ENCODE measurements at regions not wholly inside any gene's neighbourhood (a gene's known extent, or its start where the extent isn't known, plus 50 kb on each side); places are given as distances from the start of the nearest gene placed in this dataset.
"Not testable (repeated sequence)": the region's sequence is repeated elsewhere in the genome, so short reads cannot be mapped to it uniquely, and the experiment has no call there.

GRCh38 chr14:49946320-49947141 lies 53.6 kb downstream of the ARF6 start:
- DNase-seq (ENCODE audit: low read depth in 4 of 4, low spot score in 3 of 4): no peak

GRCh38 chr14:49947506-49947905 lies 54.6 kb downstream of the ARF6 start:
- no peak for DNase-seq (ENCODE audit: low read depth in 4 of 4, low spot score in 3 of 4)

- DNase-seq (ENCODE audit: low read depth in 4 of 4, low spot score in 3 of 4): no peak
Measured at GRCh38 chr14:49950275-49951228, 57.7 kb downstream of the ARF6 start.

GRCh38 chr14:49951229-49951607 lies 58.3 kb downstream of the ARF6 start:
- DNase-seq (ENCODE audit: low read depth in 4 of 4, low spot score in 3 of 4): no peak

GRCh38 chr14:49951691-49952345 lies 58.9 kb downstream of the ARF6 start:
- DNase-seq (ENCODE audit: low read depth in 4 of 4, low spot score in 3 of 4): no peak

GRCh38 chr14:49953196-49953595 lies 60.3 kb downstream of the ARF6 start:
- no peak for DNase-seq (ENCODE audit: low read depth in 4 of 4, low spot score in 3 of 4)

GRCh38 chr14:49954171-49954631 lies 61.3 kb downstream of the ARF6 start:
- DNase-seq (ENCODE audit: low read depth in 4 of 4, low spot score in 3 of 4): no peak

GRCh38 chr14:49955024-49955423 lies 62.1 kb downstream of the ARF6 start:
- DNase-seq (ENCODE audit: low read depth in 4 of 4, low spot score in 3 of 4): no peak

GRCh38 chr14:49957089-49957852 lies 64.4 kb downstream of the ARF6 start:
- DNase-seq (ENCODE audit: low read depth in 4 of 4, low spot score in 3 of 4): no peak

GRCh38 chr14:49959822-49960408 lies 67.0 kb downstream of the ARF6 start:
- peak in 2 of 4 donors; percentile 64 to 77 for DNase-seq (ENCODE audit: low read depth in 4 of 4, low spot score in 3 of 4)

- DNase-seq (ENCODE audit: low read depth in 4 of 4, low spot score in 3 of 4): no peak
Measured at GRCh38 chr14:49960453-49960852, 67.6 kb downstream of the ARF6 start.

GRCh38 chr14:49961270-49962222 lies 68.7 kb downstream of the ARF6 start:
- DNase-seq (ENCODE audit: low read depth in 4 of 4, low spot score in 3 of 4): no peak

- DNase-seq (ENCODE audit: low read depth in 4 of 4, low spot score in 3 of 4): no peak
Measured at GRCh38 chr14:49962621-49963020, 69.7 kb downstream of the ARF6 start.

- not testable (repeated sequence) for DNase-seq (ENCODE audit: low read depth in 4 of 4, low spot score in 3 of 4)
Measured at GRCh38 chr14:49965068-49965651, 72.3 kb downstream of the ARF6 start.

- peak in 1 of 4 donors; percentile 64 for DNase-seq (ENCODE audit: low read depth in 4 of 4, low spot score in 3 of 4)
Measured at GRCh38 chr14:49966304-49966809, 73.5 kb downstream of the ARF6 start.

GRCh38 chr14:49966971-49967630 lies 74.2 kb downstream of the ARF6 start:
- DNase-seq (ENCODE audit: low read depth in 4 of 4, low spot score in 3 of 4): no peak

- no peak for DNase-seq (ENCODE audit: low read depth in 4 of 4, low spot score in 3 of 4)
Measured at GRCh38 chr14:49969961-49970360, 77.1 kb downstream of the ARF6 start.
